Loucy (cell line): ENCODE measurements at regions not wholly inside any gene's neighbourhood (a gene's known extent, or its start where the extent isn't known, plus 50 kb on each side); places are given as distances from the start of the nearest gene placed in this dataset.
A peak's percentile ranks its signal among the peaks of the same experiment; 100 is the strongest.

ENCODE experiments used
- H2AFZ ChIP-seq: fragments of 200-600 bp; sonication (generic); 2 replicates; pipeline ENCODE4 v1.6.0; 2016; ENCODE audit warnings: antibody characterized with exemption, mild to moderate bottlenecking, low read length, moderate library complexity
- H3F3A ChIP-seq: fragments of 200-600 bp; 2 replicates; pipeline ENCODE4 v1.6.0; 2016; ENCODE audit warnings: antibody characterized with exemption, low read depth, mild to moderate bottlenecking
- H3K27me3 ChIP-seq: fragments of 200-600 bp; sonication (generic); 2 replicates; pipeline ENCODE4 v1.6.1; 2014; ENCODE audit warnings: low read length, mild to moderate bottlenecking; ENCODE audit not compliant: insufficient read depth, poor library complexity, severe bottlenecking
- H3K36me3 ChIP-seq: fragments of 200-600 bp; sonication (generic); 2 replicates; pipeline ENCODE4 v1.6.1; 2016; ENCODE audit warnings: low read length; ENCODE audit not compliant: insufficient read depth
- H3K4me1 ChIP-seq: fragments of 200-600 bp; sonication (generic); 2 replicates; pipeline ENCODE4 v1.5.1; 2014; ENCODE audit warnings: low read length, mild to moderate bottlenecking; ENCODE audit not compliant: insufficient read depth, poor library complexity, severe bottlenecking
- H3K4me2 ChIP-seq: fragments of 200-600 bp; sonication (generic); 2 replicates; pipeline ENCODE4 v1.6.0; 2014; ENCODE audit warnings: antibody characterized with exemption, low read length, low read depth, mild to moderate bottlenecking; ENCODE audit not compliant: poor library complexity, severe bottlenecking
- H3K4me3 ChIP-seq: fragments of 200-600 bp; sonication (generic); 2 replicates; pipeline ENCODE4 v1.5.1; 2014; ENCODE audit warnings: low read length, mild to moderate bottlenecking, mixed read lengths; ENCODE audit not compliant: poor library complexity, severe bottlenecking
- H3K79me2 ChIP-seq: fragments of 200-600 bp; sonication (generic); 2 replicates; pipeline ENCODE4 v1.6.1; 2014; ENCODE audit warnings: low read length; ENCODE audit not compliant: insufficient read depth
- H3K9ac ChIP-seq: fragments of 200-600 bp; sonication (generic); 2 replicates; pipeline ENCODE4 v1.6.0; 2014; ENCODE audit warnings: mild to moderate bottlenecking, low read depth, low read length, moderate library complexity; ENCODE audit not compliant: poor library complexity, severe bottlenecking
- H3K9me2 ChIP-seq: fragments of 200-600 bp; sonication (generic); replicated peaks from 2 replicates; pipeline ENCODE4 v1.6.1; 2016; ENCODE audit warnings: low read depth, low read length, mixed read lengths
- H3K9me3 ChIP-seq: fragments of 200-600 bp; sonication (generic); 2 replicates; pipeline ENCODE4 v1.6.1; 2014; ENCODE audit warnings: mild to moderate bottlenecking, antibody characterized with exemption, low read length, low read depth; ENCODE audit not compliant: insufficient read depth
- H4K20me1 ChIP-seq: fragments of 200-600 bp; sonication (generic); 2 replicates; pipeline ENCODE4 v1.6.0; 2014; ENCODE audit warnings: antibody characterized with exemption, low read length, mild to moderate bottlenecking; ENCODE audit not compliant: insufficient read depth, poor library complexity, severe bottlenecking
- EZH2phosphoT487 ChIP-seq: fragments of 200-600 bp; IDR thresholded peaks from 2 replicates; pipeline ENCODE4 v1.6.1; 2018; ENCODE audit warnings: antibody characterized with exemption, mild to moderate bottlenecking, moderate library complexity, borderline replicate concordance
- TF ChIP-seq, protein P1 (sequence below): fragments of 200-600 bp; sonication (generic); conservative IDR thresholded peaks from 2 replicates; pipeline ENCODE4 v1.5.1; 2014; ENCODE audit warnings: mild to moderate bottlenecking, antibody characterized with exemption, low read length

DNA sequence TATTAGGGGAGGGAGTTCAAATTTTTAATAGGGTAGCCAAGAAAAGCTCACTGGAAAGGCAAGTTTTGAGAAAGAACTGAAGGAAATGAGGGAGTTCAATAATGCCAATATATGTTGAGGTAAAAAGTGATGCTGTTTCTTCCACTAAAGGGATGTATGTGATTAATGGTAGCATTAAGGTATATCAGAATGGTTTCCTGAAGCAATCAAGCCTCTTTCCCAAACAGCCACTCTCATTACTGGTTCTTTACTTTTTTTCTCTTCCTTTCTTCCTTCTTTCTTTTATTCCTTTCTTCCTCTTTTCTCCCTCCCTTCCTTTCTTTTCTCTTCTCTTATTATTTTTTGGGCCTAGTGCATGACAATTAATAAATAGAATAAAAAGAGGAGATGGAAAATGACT, 433.5 kb downstream of the SATB2 start:
- Histone ChIP-seq H3K4me1 (peaks cover 7% of the 10 kb centered on the region), H3K9me3 (no peaks in the 10 kb centered on the region), H3F3A (no peaks in the 10 kb centered on the region), H3K4me2 (no peak overlapping the region), H3K27me3 (no peaks in the 10 kb centered on the region), H3K9me2 (no peaks in the 10 kb centered on the region), H3K36me3 (no peaks in the 10 kb centered on the region), H3K4me3 (no peak overlapping the region), H3K9ac (no peak overlapping the region), H3K79me2 (no peaks in the 10 kb centered on the region), H2AFZ (no peak overlapping the region), H4K20me1 (no peaks in the 10 kb centered on the region)
- TF ChIP-seq, protein P1, sequence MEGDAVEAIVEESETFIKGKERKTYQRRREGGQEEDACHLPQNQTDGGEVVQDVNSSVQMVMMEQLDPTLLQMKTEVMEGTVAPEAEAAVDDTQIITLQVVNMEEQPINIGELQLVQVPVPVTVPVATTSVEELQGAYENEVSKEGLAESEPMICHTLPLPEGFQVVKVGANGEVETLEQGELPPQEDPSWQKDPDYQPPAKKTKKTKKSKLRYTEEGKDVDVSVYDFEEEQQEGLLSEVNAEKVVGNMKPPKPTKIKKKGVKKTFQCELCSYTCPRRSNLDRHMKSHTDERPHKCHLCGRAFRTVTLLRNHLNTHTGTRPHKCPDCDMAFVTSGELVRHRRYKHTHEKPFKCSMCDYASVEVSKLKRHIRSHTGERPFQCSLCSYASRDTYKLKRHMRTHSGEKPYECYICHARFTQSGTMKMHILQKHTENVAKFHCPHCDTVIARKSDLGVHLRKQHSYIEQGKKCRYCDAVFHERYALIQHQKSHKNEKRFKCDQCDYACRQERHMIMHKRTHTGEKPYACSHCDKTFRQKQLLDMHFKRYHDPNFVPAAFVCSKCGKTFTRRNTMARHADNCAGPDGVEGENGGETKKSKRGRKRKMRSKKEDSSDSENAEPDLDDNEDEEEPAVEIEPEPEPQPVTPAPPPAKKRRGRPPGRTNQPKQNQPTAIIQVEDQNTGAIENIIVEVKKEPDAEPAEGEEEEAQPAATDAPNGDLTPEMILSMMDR = no peak
- TF ChIP-seq EZH2phosphoT487 = no peak

DNA sequence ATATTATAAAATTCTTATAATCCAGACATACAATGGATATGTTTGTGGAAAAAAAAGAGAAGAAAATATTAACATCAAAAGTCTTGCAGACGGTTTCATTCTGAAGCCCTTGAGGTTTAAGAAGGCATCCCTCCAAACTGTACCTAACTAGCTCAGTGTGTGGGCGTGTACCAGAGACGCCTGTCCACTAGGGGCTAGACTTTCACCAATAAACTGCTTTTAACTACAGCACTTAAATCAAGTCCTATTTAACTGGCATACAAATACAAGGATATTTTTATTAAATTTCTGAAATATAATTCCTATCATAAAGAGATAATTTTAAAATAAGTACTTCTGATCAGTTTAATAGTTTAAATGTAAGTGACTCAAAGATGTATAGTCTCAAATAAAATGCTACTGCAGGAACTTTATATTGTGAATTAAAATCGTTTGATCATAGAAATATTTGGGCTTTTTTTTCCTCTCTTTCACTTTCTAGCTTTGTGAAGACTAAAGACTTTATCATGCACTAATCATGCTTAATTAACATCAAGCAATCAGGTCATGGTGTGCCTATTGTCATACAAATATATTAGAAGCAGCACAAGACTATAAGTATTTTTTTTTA, 437.7 kb downstream of the SATB2 start:
- Histone ChIP-seq H3K79me2 (no peaks in the 10 kb centered on the region), H3K4me2 (no peak overlapping the region), H3K9me3 (no peaks in the 10 kb centered on the region), H2AFZ (no peak overlapping the region), H3K9ac (no peak overlapping the region), H3K9me2 (no peaks in the 10 kb centered on the region), H3K4me1 (peaks cover 5% of the 10 kb centered on the region), H3K36me3 (no peaks in the 10 kb centered on the region), H3F3A (no peaks in the 10 kb centered on the region), H3K4me3 (no peak overlapping the region), H4K20me1 (no peaks in the 10 kb centered on the region), H3K27me3 (no peaks in the 10 kb centered on the region)
- TF ChIP-seq EZH2phosphoT487 = no peak
- TF ChIP-seq, protein P1 = peak; percentile 75

DNA sequence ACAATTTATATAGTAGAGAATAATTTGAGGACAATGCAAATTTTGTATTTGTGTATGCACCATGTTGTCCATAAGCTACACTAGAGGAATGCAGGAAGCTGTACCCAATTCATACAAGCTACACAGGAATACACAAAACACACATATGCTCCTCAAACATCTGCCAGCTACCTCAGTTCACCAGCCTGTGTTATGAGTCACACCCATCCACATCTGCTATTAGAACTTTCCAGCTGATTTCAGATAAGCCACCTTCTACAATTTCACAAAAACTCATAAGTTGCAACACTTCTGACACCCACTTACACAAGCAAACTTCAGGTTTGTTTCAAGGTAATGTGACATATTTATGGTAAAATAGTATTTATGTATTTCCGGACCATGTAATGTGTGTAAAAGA, 438.9 kb downstream of the SATB2 start:
- Histone ChIP-seq H3K4me1 (peaks cover 5% of the 10 kb centered on the region), H3K79me2 (no peaks in the 10 kb centered on the region), H2AFZ (no peak overlapping the region), H3K9me3 (no peaks in the 10 kb centered on the region), H3K9me2 (no peaks in the 10 kb centered on the region), H3K27me3 (no peaks in the 10 kb centered on the region), H3F3A (no peaks in the 10 kb centered on the region), H3K4me2 (no peak overlapping the region), H3K4me3 (no peak overlapping the region), H3K9ac (no peak overlapping the region), H3K36me3 (no peaks in the 10 kb centered on the region), H4K20me1 (no peaks in the 10 kb centered on the region)
- TF ChIP-seq, protein P1 = no peak
- TF ChIP-seq EZH2phosphoT487 = no peak
